ENCODE measurements at regions not wholly inside any gene's neighbourhood (a gene's known extent, or its start where the extent isn't known, plus 50 kb on each side); places are given as distances from the start of the nearest gene placed in this dataset.

DNA sequence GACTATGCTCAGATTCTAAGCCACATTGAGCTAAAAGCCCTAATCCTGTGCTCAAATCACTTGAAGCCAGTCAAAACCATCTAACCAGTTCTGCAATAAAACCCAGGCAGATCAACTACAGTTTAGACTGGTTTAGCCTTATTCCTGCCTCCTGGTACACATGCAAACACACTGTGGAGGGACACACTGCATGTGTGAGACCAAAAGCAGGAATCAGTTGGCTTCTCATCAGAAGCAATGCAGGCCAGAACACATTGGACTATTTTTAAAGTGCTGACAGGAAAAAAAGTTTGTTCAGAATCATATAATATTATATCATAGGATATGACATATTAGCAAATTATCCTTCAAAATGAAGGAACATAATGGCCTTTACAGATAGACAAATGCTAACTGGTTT, 52.5 kb upstream of the NT5C1B start:
- TF ChIP-seq, protein P1, sequence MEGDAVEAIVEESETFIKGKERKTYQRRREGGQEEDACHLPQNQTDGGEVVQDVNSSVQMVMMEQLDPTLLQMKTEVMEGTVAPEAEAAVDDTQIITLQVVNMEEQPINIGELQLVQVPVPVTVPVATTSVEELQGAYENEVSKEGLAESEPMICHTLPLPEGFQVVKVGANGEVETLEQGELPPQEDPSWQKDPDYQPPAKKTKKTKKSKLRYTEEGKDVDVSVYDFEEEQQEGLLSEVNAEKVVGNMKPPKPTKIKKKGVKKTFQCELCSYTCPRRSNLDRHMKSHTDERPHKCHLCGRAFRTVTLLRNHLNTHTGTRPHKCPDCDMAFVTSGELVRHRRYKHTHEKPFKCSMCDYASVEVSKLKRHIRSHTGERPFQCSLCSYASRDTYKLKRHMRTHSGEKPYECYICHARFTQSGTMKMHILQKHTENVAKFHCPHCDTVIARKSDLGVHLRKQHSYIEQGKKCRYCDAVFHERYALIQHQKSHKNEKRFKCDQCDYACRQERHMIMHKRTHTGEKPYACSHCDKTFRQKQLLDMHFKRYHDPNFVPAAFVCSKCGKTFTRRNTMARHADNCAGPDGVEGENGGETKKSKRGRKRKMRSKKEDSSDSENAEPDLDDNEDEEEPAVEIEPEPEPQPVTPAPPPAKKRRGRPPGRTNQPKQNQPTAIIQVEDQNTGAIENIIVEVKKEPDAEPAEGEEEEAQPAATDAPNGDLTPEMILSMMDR (conservative IDR thresholded peaks at IDR 0.05): no peak
- no peak for TF ChIP-seq ZFX (IDR thresholded peaks at IDR 0.05)
